ENCODE measurements at regions not wholly inside any gene's neighbourhood (a gene's known extent, or its start where the extent isn't known, plus 50 kb on each side); places are given as distances from the start of the nearest gene placed in this dataset.

GRCh38 chr2:195570329-195570728 lies 86.7 kb upstream of the SLC39A10 start (continued):
- TF ChIP-seq ATF3 (IDR thresholded peaks at IDR 0.05; ENCODE audit: insufficient read depth, low read depth, low read length): no peak
- TF ChIP-seq RNF2 (IDR thresholded peaks at IDR 0.05; ENCODE audit: borderline replicate concordance, low read depth, low read length, missing control alignments, poor library complexity, severe bottlenecking): no peak
- TF ChIP-seq SIRT6 (IDR thresholded peaks at IDR 0.05; ENCODE audit: low read length): no peak
